ENCODE measurements at regions not wholly inside any gene's neighbourhood (a gene's known extent, or its start where the extent isn't known, plus 50 kb on each side); places are given as distances from the start of the nearest gene placed in this dataset.
A peak's percentile ranks its signal among the peaks of the same experiment; 100 is the strongest.

DNA sequence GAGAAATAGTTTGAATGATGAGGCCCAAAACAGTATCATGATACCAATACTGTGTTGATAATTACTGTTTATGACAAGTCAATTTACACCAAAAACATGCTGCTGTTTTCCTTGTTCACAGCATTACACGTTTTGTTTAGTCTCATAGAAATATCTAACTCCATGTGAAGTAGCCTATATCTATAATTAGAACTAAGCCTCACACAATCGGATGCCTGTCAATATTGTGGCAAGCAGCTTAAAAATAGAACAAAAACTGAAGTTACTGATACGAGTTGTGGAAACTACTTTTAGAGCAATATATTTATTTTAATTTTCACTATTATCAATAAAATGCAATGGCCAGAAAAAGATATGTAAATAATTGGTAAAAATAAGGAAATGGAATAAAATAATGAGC lies 470.8 kb downstream of the ZEB2 start:
- Mint-ChIP-seq H3K4me1 (no peaks in the 10 kb centered on the region), H3K4me3 (no peak overlapping the region), H3K27ac (no peak overlapping the region), H3K9me3 (no peaks in the 10 kb centered on the region), H3K27me3 (no peaks in the 10 kb centered on the region), H3K36me3 (peaks cover 3% of the 10 kb centered on the region)

DNA sequence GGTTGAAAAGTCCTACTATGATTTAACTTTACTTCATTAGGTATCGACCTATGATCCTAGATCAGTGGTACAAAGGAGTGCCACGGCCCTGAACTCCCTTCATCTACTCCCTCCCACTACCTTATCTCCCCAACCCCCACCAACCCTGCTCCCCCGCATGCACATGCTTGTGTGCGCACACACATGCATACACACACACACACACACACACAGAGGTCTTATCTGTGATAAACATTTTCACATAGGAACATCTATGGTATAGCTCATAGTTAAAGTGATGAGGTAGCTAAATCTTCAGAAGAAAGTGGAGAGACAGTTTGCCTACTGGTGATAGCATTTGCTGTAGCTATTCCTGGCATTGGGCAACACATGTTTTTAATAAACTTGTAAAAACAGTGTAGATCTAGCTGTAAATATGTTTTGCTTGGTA lies 471.3 kb downstream of the ZEB2 start:
- no peak overlapping the region for H3K4me3 Mint-ChIP-seq
- H3K9me3 Mint-ChIP-seq, result no peaks in the 10 kb centered on the region
- peaks cover 3% of the 10 kb centered on the region for H3K36me3 Mint-ChIP-seq
- no peak overlapping the region for H3K27ac Mint-ChIP-seq
- H3K4me1 Mint-ChIP-seq, result no peaks in the 10 kb centered on the region
- H3K27me3 Mint-ChIP-seq, result no peaks in the 10 kb centered on the region

DNA sequence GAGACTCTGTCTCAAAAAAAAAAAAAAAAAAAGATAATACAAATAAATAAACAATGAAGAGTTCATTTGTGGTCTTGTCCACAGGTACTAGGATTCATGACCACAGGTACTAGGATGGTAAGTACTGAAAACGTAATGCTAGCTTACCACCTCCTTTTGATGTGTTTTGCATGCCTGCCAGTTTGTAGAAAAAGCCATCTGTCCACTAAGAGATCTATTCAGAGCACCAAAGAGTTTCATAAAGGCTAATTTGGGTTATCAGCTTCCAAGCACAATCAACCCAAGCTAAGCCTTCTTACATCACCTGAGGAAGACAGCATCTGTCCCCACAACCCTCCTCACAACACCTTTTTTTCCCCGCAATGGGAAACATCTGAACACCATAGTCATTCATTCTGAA lies 477.2 kb downstream of the ZEB2 start:
- no peaks in the 10 kb centered on the region for H3K27me3 Mint-ChIP-seq
- no peak overlapping the region for H3K4me3 Mint-ChIP-seq
- no peak overlapping the region for H3K27ac Mint-ChIP-seq
- peaks cover 6% of the 10 kb centered on the region for H3K4me1 Mint-ChIP-seq
- H3K9me3 Mint-ChIP-seq, result no peaks in the 10 kb centered on the region
- H3K36me3 Mint-ChIP-seq, result peaks cover 3% of the 10 kb centered on the region

DNA sequence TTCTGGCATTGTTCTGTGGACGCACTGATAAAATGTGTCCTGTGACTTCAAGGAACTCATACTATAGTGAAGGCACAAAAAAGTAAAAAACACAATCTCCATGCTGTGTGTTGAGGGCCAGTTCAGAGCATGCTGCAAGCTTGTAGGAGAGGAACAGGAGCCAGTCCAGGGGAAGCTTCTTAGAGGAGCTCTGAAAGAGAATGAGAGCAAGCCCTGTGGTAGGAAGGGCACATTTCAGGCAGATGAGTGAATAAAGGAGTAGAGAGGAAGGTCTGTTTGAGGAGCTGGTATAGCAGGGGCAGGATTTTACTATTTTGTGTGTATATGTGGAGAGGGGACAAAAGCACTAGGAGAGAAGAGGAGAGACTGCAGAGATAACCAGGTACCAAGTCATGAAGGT lies 478.3 kb downstream of the ZEB2 start:
- Mint-ChIP-seq H3K27ac (no peak overlapping the region), H3K4me1 (peaks cover 6% of the 10 kb centered on the region), H3K36me3 (peaks cover 5% of the 10 kb centered on the region), H3K4me3 (no peak overlapping the region), H3K9me3 (no peaks in the 10 kb centered on the region), H3K27me3 (no peaks in the 10 kb centered on the region)

DNA sequence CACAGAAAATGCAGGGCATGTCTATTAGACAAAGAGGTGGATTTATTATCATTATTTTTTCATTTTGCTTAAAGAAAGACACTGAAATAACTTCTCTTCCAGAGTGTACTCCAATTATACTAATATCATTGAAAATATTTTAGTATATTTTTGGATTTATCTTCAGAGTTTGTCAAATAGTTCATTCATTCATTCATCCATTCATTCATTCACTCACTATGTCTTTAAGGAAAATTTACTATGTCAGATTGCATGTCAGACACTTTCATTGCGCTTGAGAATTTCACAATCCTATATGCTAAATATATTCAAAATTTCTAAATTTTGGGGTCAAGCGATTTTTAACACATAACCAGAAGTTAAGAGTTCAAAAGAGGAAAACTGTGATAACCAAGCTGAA lies 479.1 kb downstream of the ZEB2 start:
- Mint-ChIP-seq H3K4me3 (no peak overlapping the region), H3K36me3 (peaks cover 5% of the 10 kb centered on the region), H3K27ac (no peak overlapping the region), H3K27me3 (no peaks in the 10 kb centered on the region), H3K9me3 (no peaks in the 10 kb centered on the region), H3K4me1 (peaks cover 6% of the 10 kb centered on the region)

DNA sequence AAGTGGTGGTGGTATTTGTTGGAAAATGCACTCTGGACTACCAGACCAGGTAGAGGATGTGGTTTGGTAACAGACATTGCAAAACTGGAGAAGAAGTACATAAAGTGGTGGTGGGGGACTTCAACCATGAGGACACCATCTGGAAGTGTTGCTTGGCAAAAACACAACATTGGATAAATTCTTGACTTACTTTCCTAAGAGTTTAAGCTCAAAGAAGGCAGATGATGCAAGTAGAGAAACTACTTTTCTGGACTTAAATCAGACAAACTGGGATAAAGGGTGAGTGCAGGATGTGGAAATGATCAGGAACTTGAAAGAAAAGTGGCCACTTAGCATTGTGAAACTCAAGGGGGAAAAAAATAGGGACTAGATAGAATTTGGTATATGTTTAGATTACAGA lies 487.4 kb downstream of the ZEB2 start:
- Mint-ChIP-seq H3K27ac (no peak overlapping the region), H3K9me3 (no peaks in the 10 kb centered on the region), H3K27me3 (no peaks in the 10 kb centered on the region), H3K4me1 (no peaks in the 10 kb centered on the region), H3K36me3 (peaks cover 13% of the 10 kb centered on the region), H3K4me3 (no peak overlapping the region)

DNA sequence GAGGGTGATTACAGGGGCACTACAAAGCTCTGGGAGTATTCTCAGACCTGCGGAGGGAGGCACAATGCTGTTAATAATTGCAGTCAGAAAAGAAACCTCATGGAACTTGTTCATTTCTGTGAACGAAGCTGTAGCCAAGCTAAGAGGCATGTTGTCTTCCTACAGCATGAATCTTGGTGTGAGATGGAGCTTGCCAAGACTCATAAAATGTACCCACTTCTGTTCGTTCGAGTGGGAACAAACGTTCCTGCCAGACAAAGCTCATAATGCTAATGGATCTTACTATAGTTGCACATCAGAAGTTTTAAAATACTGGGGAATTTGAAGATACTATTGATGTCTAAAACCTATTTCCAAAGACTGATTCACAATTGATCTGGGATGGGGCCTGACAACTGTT lies 489.1 kb downstream of the ZEB2 start:
- H3K9me3 Mint-ChIP-seq, result no peaks in the 10 kb centered on the region
- H3K27ac Mint-ChIP-seq, result no peak overlapping the region
- no peaks in the 10 kb centered on the region for H3K4me1 Mint-ChIP-seq
- H3K27me3 Mint-ChIP-seq, result no peaks in the 10 kb centered on the region
- no peak overlapping the region for H3K4me3 Mint-ChIP-seq
- H3K36me3 Mint-ChIP-seq, result peaks cover 11% of the 10 kb centered on the region

DNA sequence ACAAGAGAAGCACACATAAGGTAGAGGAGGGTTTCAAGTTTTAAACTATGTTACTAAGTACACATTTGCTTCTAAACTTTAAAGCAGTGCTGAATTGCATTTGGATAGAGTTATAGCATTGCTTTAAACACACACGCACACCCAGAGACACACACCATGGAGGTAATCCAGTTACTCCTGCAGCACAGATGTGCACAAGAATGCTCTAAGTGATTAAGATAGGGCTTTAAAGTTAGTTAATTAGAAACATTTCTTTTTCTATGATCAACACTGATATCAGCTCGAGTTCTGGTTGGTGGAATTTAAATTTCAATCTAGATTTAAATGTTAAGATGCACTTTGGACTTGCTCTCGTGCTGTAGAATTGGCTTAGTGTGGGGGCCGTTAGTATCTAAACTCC lies 492.3 kb downstream of the ZEB2 start:
- H3K36me3 Mint-ChIP-seq, result peaks cover 7% of the 10 kb centered on the region
- H3K4me3 Mint-ChIP-seq, result no peak overlapping the region
- no peaks in the 10 kb centered on the region for H3K9me3 Mint-ChIP-seq

DNA sequence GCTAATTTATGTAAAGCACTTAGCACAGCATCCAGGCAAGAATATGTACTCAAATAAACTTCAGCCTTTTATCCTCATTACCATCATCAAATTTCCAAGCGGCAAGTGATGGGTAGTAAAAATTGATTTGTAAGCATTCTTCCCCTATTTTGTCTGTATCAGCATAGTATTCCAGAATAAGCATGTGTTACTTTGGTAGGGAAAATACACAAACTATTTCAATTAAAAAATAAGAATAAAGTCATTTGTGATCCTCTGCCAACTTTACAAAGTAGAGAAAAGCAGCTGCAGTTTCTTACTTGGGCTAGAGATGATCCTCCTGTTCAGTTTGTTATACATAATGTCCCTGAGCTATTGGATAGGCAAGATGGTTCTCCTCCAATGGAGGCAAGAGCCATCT lies 493.2 kb downstream of the ZEB2 start:
- Mint-ChIP-seq H3K9me3 (no peaks in the 10 kb centered on the region), H3K27me3 (no peaks in the 10 kb centered on the region), H3K4me3 (no peak overlapping the region), H3K27ac (no peak overlapping the region), H3K4me1 (no peaks in the 10 kb centered on the region), H3K36me3 (peaks cover 4% of the 10 kb centered on the region)

More for the DNA sequence above, 492.3 kb downstream of the ZEB2 start:
- H3K27me3 Mint-ChIP-seq, result no peaks in the 10 kb centered on the region
- H3K27ac Mint-ChIP-seq, result no peak overlapping the region
- no peaks in the 10 kb centered on the region for H3K4me1 Mint-ChIP-seq

DNA sequence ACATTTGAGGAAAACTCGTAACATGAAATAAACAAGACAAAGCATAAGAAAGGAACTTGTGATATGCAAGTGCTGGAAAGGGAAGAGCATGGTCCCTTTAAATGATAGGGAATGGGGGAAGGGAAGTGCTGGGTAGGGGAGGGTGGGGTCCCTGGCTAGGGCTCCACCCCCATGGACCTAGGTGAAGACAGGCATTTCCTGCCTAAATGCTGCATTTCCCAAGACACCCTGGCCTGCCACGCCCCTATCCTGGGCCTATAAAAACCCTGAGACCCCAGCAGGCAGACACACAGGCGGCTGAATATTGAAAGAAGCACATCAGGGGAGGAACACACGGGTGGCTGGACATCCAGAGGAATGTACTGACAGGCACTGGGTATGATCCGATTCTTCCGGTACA lies 499.9 kb downstream of the ZEB2 start:
- Mint-ChIP-seq H3K4me1 (no peaks in the 10 kb centered on the region), H3K27ac (no peak overlapping the region), H3K27me3 (no peaks in the 10 kb centered on the region), H3K9me3 (no peaks in the 10 kb centered on the region), H3K4me3 (no peak overlapping the region), H3K36me3 (peaks cover 8% of the 10 kb centered on the region)

DNA sequence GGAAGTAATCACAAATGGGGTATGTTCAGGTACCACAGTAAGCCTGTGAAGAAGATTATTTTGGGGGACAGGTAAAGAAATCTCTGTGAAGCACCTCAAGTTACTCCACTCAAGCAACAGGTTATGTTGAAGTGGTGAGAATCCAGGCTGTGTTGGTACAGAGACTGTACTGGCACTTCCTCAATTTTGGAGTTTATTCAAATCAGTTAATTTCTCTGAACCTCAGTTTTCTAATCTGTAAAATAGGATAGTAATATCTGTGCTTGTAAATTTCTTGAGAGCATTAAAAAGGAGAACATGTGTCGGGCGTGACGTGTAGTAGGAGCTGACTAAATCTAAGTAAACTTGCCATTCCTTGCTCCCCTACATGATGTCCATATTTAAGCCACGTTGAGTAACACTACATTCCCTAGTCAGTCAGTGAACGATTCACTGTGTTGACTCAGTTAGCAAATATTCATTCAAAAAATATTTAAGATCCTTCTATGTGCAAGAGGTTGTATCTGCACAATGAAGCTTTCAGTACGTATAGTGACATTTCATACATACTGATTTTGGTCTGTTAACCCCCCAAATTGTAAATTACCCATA lies 504.2 kb downstream of the ZEB2 start:
- Mint-ChIP-seq H3K27ac (no peak overlapping the region), H3K4me1 (no peaks in the 10 kb centered on the region), H3K27me3 (no peaks in the 10 kb centered on the region), H3K36me3 (peaks cover 2% of the 10 kb centered on the region), H3K4me3 (no peak overlapping the region), H3K9me3 (no peaks in the 10 kb centered on the region)

DNA sequence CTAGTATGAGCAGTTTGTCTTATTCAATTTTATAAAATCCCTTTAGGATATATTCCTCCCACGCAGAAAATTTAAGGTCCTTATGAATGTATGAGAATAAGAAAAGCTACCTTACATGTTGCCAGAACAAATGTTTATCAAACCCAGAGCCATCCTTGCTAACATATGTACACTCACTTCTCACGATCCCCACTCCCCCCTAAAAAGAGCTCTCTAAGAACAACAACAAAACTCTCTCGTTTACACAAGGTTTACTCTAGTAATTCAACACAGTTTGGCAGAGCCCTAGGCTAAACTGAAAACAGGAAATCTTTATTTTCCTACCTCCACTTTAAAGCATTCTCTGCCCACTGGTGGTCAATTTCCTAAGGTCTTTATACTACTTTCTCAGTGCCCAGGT lies 504.9 kb downstream of the ZEB2 start:
- H3K9me3 Mint-ChIP-seq, result no peaks in the 10 kb centered on the region
- H3K27me3 Mint-ChIP-seq, result no peaks in the 10 kb centered on the region
- peaks cover 2% of the 10 kb centered on the region for H3K36me3 Mint-ChIP-seq
- H3K4me3 Mint-ChIP-seq, result no peak overlapping the region
- no peak overlapping the region for H3K27ac Mint-ChIP-seq
- no peaks in the 10 kb centered on the region for H3K4me1 Mint-ChIP-seq

DNA sequence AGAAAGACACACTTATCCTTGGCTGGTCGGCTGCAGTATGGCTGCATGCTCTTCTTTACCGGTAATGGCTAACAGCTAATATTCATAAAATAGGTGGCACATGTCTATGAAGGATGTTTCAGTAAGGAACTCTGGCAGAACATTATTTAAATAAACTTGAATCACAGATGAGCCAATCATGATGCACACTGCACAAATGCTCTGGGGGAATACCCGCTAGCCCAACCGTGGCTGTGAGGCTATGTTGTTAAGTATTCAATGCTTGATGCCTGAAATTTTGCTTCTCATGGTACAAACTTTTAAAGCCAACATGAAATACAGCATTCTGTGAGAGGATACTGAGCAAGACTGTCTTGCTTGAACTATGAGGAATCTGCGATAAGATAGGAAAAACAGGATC lies 505.8 kb downstream of the ZEB2 start:
- no peaks in the 10 kb centered on the region for H3K27me3 Mint-ChIP-seq
- H3K36me3 Mint-ChIP-seq, result peaks cover under 1% of the 10 kb centered on the region
- no peaks in the 10 kb centered on the region for H3K9me3 Mint-ChIP-seq
- H3K27ac Mint-ChIP-seq, result no peak overlapping the region
- H3K4me1 Mint-ChIP-seq, result no peaks in the 10 kb centered on the region
- no peak overlapping the region for H3K4me3 Mint-ChIP-seq

DNA sequence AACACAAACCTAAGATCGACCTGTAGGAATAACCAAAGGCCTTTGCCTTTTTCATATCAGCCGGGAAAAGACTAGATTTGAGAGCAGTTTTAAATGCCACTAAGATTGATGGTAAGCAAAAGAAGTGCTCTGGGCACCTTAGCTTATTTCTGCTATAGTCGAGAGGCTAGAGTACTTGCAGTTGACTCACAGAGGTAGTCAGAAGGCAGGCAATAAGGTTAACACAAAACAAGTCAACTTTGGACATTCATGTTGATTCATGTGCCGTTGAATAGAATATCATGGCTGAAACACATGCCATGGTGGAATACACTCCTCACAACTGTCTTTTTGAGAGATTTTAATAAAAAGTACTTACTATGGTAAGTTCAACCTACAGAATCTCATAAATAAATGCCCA lies 507.6 kb downstream of the ZEB2 start:
- Mint-ChIP-seq H3K4me1 (no peaks in the 10 kb centered on the region), H3K36me3 (peaks cover 1% of the 10 kb centered on the region), H3K27ac (peak overlapping the region; percentile 47), H3K27me3 (no peaks in the 10 kb centered on the region), H3K9me3 (no peaks in the 10 kb centered on the region), H3K4me3 (no peak overlapping the region)

DNA sequence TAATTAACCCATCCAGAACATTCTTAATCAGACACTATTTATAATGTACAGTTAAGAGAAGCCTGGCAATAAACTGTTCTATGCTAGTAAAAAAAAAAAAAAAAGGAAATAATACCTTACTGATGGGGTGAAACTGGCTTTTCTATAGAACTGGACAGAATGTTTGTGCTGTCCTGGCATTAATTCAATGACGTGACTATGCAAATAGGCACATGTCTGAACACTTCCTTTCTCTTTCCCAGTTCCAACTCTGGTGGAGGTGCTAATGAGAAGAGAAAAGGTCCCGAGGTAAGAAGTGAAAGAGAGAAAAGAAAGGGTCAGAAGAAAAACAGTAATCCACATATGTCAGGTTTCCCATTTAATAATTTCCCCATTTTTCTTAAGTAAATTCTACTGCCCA lies 508.4 kb downstream of the ZEB2 start:
- Mint-ChIP-seq H3K4me3 (no peak overlapping the region), H3K9me3 (no peaks in the 10 kb centered on the region), H3K36me3 (peaks cover 7% of the 10 kb centered on the region), H3K4me1 (no peaks in the 10 kb centered on the region), H3K27me3 (no peaks in the 10 kb centered on the region), H3K27ac (no peak overlapping the region)

DNA sequence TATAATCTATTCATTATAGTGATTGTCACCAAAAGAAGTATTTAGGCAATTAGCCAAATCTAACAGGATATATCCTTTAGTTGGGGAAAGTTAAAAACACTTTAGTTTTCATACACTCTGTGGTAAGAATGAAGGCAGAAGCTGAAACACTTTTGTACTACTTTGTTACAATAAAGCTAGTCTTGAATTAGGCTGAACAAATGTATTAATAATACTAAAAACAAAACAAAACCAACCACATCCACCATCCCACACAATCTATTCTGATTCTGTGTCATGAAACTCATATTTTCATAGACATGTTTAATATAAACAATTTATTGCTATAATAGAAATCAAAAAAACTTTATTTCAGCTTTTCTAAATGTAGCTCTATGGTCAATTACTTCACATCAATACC lies 508.8 kb downstream of the ZEB2 start:
- peaks cover 9% of the 10 kb centered on the region for H3K36me3 Mint-ChIP-seq
- H3K9me3 Mint-ChIP-seq, result no peaks in the 10 kb centered on the region
- H3K27ac Mint-ChIP-seq, result no peak overlapping the region
- H3K27me3 Mint-ChIP-seq, result no peaks in the 10 kb centered on the region
- H3K4me3 Mint-ChIP-seq, result no peak overlapping the region
- H3K4me1 Mint-ChIP-seq, result no peaks in the 10 kb centered on the region

DNA sequence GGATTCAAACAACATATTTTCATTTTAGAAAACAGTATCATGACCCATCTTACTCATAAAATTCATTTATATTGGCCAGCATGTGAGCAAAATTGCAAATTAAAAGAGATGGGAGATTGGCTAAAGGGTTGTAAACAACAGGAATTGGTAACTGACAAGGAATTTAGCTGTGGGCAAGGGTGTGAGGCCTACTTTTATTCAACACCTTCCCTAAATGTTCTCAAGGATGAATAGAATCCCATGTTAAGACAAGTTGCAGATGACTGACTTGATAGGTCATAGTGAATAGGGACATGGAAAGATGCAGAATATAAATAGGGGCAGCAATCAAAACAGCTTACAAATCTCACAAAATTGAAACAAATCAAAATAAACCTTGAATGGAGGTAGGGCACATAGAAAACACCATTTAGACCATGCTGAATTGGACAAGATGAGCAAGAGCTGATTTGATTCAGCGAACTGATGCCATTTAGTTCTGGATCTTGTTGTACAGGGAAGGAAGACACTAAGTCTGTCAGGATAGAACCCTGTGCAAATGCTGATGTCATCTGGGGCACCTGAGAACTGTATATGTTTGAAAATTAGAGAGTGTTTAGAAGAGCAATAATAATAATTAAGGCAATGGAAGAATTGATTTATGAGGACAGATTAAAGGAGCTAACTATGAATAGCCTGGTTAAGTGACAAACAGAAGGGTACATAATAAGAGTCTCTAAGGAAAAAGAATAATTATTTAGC lies 509.7 kb downstream of the ZEB2 start:
- H3K4me3 Mint-ChIP-seq, result no peak overlapping the region
- H3K27me3 Mint-ChIP-seq, result no peaks in the 10 kb centered on the region
- H3K9me3 Mint-ChIP-seq, result no peaks in the 10 kb centered on the region
- peaks cover 9% of the 10 kb centered on the region for H3K36me3 Mint-ChIP-seq
- H3K4me1 Mint-ChIP-seq, result no peaks in the 10 kb centered on the region
- peak overlapping the region; percentile 25 for H3K27ac Mint-ChIP-seq
